ENCODE measurements at regions not wholly inside any gene's neighbourhood (a gene's known extent, or its start where the extent isn't known, plus 50 kb on each side); places are given as distances from the start of the nearest gene placed in this dataset.

- Histone ChIP-seq H3K4me1 (ENCODE audit: control insufficient read depth in 1 of 2, insufficient read depth in 2 of 2, low read length in 2 of 2) (no peaks in the 10 kb centered on the region), H3K79me2 (ENCODE audit: insufficient read depth, low read length) (no peaks in the 10 kb centered on the region), H3K27ac (ENCODE audit: low read depth, low read length) (no peak overlapping the region), H3K4me2 (ENCODE audit: low read length) (no peak overlapping the region), H3K36me3 (ENCODE audit: control insufficient read depth in 1 of 2, insufficient read depth in 2 of 2, low read length in 2 of 2) (no peaks in the 10 kb centered on the region), H3K9me2 (ENCODE audit: insufficient read depth) (no peaks in the 10 kb centered on the region), H2AFZ (ENCODE audit: low read depth, low read length, poor library complexity, severe bottlenecking) (no peak overlapping the region), H3K4me3 (replicated peaks in 1 of 2; ENCODE audit: low read depth in 1 of 2, low read length in 2 of 2) (no peak overlapping the region), H4K20me1 (ENCODE audit: insufficient read depth) (no peaks in the 10 kb centered on the region), H3K9ac (ENCODE audit: low read length) (no peak overlapping the region), H3K27me3 (ENCODE audit: insufficient read depth, low read length) (no peaks in the 10 kb centered on the region), H3K9me3 (ENCODE audit: control insufficient read depth in 1 of 2, insufficient read depth in 1 of 2, low read depth in 1 of 2, low read length in 2 of 2) (peaks cover 0 to 9% of the 10 kb centered on the region in 2 experiments; a peak in 2 of 4 replicates)
- ATAC-seq (no peak), DNase-seq (ENCODE audit: low read depth, low spot score) (no peak)
- BruUV-seq (replicated peaks), result no TSS peak
- ChIA-PET POLR2A (no interaction called here), CTCF (no interaction called here), RAD21 (ENCODE audit: low non-redundant PET in 1 of 2, low total read pairs in 2 of 2, uncharacterized antibody in 2 of 2, unreplicated experiment in 2 of 2) (no interaction called here)
- no peak for TF ChIP-seq YY1 (IDR thresholded peaks at IDR 0.05; ENCODE audit: extremely low read depth, insufficient replicate concordance, low read depth, low read length)
- no peak for TF ChIP-seq SP1 (IDR thresholded peaks at IDR 0.05; ENCODE audit: low read depth)
- no peak for TF ChIP-seq SIN3A (IDR thresholded peaks at IDR 0.05; ENCODE audit: low read depth)
- no peak for TF ChIP-seq EZH2phosphoT487 (IDR thresholded peaks at IDR 0.05; ENCODE audit: borderline replicate concordance)
- TF ChIP-seq ZNF274 (IDR thresholded peaks at IDR 0.05; ENCODE audit: low read depth, low read length), result no peak
- no peak for TF ChIP-seq RAD21 (IDR thresholded peaks at IDR 0.05; ENCODE audit: low read depth)
- TF ChIP-seq EGR1 (IDR thresholded peaks at IDR 0.05; ENCODE audit: low read depth), result no peak
- no peak for TF ChIP-seq CTCF (IDR thresholded peaks at IDR 0.05 in 2 of 3, conservative IDR thresholded peaks at IDR 0.05 in 1 of 3; ENCODE audit: borderline replicate concordance in 1 of 3, insufficient read depth in 1 of 3, low read depth in 2 of 3, low read length in 2 of 3)
- TF ChIP-seq SRF (IDR thresholded peaks at IDR 0.05; ENCODE audit: low read depth), result no peak
- intact Hi-C loops (cut with micrococcal nuclease), result no loop called here
Observed at GRCh38 chr2:76169276-76170008, 458.7 kb upstream of the GCFC2 start.
